Left cardiac atrium (tissue), 4 donors: ENCODE measurements at regions not wholly inside any gene's neighbourhood (a gene's known extent, or its start where the extent isn't known, plus 50 kb on each side); places are given as distances from the start of the nearest gene placed in this dataset.

ENCODE experiments used
- ATAC-seq, 2 donors: fragments of 200-7000 bp; cut with Tn5 transposase; one replicate each; pipeline ENCODE4 v1.9.1; 2020; ENCODE audit warnings: mild to moderate bottlenecking in 2 of 2, moderate library complexity in 2 of 2
- DNase-seq: peaks from one replicate; pipeline ENCODE4 v3.0.0-alpha.2; 2020
- intact Hi-C, 2 donors: fragments of 100-400 bp; cut with DNase I; formaldehyde crosslinking; loops; one replicate each; pipeline versions ENCODE4 v1.14.1 to v1.15.1; 2022 to 2023
- donor health status: DM: no; HTN: yes; CAD: no.
- donor health status: DM: no; HTN: yes; CAD: no; lungs with severe emphysema.
- donor health status: DM: yes; HTN: yes; CAD: no.
- donor health status: Dilated cardiomyopathy.

DNA sequence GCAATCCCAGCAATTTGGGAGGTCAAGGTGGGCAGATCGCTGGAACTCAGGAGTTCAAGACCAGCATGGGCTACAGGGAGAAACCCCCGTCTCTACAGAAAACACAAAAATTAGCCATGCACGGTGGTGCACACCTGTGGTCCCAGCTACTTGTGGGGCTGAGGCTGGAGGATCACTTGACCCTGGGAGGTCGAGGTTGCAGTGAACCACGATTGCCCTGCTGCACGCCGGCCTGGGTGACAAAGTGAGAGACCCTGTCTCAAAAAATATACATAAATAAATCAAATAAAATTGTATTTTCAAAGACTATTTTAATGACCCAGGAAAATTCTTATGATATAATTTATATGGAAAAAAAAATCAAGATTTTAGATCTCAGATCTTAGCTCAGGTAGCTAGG lies 191.5 kb downstream of the ZFP36L2 start:
- DNase-seq (no peak), ATAC-seq (no peak)
- intact Hi-C loops = no loop called here

GRCh38 chr2:43034242-43034619 lies 192.2 kb downstream of the ZFP36L2 start:
- DNase-seq (no peak), ATAC-seq (no peak)
- intact Hi-C loops = no loop called here

- intact Hi-C loops = no loop called here
- ATAC-seq = no peak
- DNase-seq = no peak
These were observed 192.8 kb downstream of the ZFP36L2 start for GRCh38 chr2:43033466-43034241.

DNA sequence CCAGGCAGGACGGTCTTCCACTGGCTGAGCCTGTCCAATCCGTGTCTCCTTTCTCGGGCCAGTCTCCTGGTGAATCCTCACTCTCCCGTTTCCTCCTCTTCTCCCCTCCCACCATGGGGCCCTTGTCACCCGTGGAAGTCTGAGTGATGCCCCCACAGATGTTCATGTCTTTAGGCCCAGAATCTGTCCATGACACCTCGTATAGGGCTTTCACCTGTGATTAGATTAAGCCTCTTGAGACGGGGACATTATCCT lies 193.5 kb downstream of the ZFP36L2 start:
- intact Hi-C loops = no loop called here
- no peak for ATAC-seq
- no peak for DNase-seq

GRCh38 chr2:43032213-43033015 lies 194.0 kb downstream of the ZFP36L2 start:
- ATAC-seq (peak; percentile 78 to 80), DNase-seq (peak; percentile 71)
- intact Hi-C loops = no loop called here

DNA sequence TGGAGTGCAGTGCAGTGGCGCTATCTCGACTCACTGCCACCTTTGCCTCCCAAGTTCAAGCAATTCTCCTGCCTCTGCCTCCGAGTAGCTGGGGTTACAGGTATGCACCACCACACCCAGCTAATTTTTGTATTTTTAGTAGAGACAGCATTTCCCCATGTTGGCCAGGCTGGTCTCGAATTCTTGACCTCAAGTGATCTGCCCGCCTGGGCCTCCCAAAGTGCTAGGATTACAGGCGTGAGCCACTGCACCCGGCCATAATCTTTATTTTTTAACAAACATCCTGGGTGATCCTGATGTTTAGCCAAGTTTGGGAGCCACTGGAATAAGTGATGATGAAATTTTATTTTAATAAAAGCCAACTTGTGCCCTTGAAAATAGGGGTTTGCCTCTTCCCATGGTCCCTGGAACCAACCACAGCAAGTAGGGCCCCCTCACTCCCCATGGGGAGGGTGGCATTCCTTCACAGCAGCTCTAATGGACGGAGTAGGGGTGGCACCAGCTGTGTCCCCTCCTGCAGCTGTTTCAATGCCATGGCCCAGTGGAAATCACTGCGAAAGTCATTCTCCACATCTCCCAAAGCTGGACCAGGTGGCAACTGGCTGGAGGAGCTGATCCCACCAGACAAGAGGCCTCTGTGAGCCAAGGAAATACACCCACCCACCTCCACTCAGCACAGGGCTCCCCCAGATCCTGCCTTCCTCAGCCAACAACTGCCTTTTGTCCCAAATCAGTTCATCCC lies 194.8 kb downstream of the ZFP36L2 start:
- ATAC-seq (no peak), DNase-seq (no peak)
- intact Hi-C loops = no loop called here

DNA sequence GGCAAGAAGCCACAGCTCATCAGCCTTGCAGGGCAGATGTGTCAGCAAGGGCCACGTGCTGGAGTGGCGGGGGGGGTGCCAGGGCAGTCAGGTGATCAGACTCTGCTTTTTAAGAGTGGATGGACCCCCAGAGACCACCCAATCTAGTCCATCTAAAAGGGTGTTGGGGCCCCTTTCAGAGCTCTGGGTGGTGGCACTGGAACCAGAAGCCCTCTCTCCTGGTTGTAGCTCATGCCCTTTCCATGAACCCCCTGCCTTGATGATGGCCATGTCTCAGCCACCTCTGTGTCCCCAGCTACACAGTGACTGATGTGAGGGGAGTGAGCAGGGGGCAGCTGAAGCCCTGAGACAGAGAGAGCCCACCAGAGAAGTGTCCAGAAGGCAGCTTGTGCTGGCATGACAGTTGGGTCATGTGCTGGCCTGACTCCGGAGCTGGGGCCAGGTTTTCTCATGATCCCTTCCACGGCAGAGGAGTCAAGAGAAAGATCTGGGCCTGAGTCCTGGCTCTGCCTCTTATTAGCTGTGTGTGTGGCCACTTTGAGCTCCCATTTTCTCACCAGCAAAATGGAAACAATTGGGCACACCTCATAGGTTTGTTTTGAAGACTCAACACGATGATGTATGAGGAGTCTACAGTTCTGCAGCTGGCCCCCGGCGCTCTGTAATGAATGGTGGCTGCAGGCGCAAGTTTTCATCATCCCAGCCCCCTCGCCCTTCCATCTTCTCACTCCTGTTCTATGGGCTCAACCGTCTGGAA lies 195.7 kb downstream of the ZFP36L2 start:
- DNase-seq (no peak), ATAC-seq (no peak)
- intact Hi-C loops = no loop called here

DNA sequence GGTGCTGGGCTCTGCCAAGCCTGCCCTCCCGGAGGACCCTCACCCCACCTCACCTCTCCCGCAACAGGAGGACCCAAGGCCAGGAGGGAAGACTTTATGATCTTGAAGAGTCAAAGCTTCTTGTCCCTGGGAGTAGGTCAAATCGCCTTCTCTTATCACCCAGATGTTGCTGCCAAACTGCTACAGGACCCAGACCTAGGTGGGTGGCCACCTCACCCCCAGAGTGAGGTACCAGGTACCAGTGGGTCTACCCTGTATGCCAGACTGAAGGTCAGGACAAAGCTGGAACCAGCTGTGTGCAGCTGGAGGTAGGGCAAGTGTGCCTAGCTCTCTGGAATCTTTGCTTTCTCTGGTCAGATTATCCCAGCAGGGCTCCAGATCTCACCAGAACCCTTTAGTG lies 197.2 kb downstream of the ZFP36L2 start:
- ATAC-seq (no peak), DNase-seq (no peak)
- intact Hi-C loops = loop anchor here (10.0 kb wide), 2 partner anchors 56 to 186 kb away; no protein-coding TSS in a partner anchor

GRCh38 chr2:43028188-43028587 lies 198.2 kb downstream of the ZFP36L2 start:
- ATAC-seq = no peak
- intact Hi-C loops = loop anchor here (10.0 kb wide), 2 partner anchors 57 to 187 kb away; no protein-coding TSS in a partner anchor

GRCh38 chr2:43027097-43027873 lies 199.1 kb downstream of the ZFP36L2 start:
- no peak for DNase-seq
- intact Hi-C loops = loop anchor here (10.0 kb wide), 2 partner anchors 58 to 188 kb away; no protein-coding TSS in a partner anchor
- ATAC-seq = no peak

More at GRCh38 chr2:43028188-43028587, 198.2 kb downstream of the ZFP36L2 start:
- no peak for DNase-seq

DNA sequence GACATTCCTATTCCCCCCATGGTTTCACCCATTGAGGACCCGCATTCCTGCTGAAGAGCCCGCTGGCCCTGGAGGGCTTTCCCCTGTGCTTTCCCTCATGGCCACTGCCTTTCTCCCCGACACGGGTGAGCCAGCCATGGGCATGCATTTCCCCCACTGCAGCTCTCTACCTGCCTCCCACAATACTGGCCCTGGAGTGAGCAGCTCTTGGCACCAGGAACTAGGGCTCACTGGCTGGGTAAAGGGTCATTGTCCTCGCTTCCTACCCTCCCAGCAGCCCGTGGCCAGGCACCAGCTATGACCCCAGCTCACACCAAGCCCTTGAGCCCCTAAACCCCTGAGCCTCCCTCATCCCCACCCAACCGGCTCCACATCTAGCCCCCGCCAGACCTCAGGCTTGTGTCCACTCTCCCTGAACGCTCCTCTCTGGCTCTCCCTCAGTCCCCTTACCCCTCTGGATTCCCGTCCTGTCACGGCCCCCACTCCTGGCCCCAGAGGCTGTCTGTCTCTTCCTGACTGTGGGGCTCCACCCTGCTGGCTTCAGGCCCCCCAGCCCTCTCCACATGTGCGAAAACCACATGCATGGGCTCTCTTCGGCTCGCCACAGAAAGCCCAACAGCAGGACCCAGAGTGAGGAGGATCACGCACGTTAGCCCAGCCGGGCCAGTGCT lies 199.8 kb downstream of the ZFP36L2 start:
- no peak for DNase-seq

GRCh38 chr2:43025709-43026295 lies 200.6 kb downstream of the ZFP36L2 start:
- ATAC-seq = no peak
- intact Hi-C loops = loop anchor here (10.0 kb wide), 2 partner anchors 59 to 189 kb away; no protein-coding TSS in a partner anchor

More for the DNA sequence above, 199.8 kb downstream of the ZFP36L2 start:
- intact Hi-C loops = loop anchor here (10.0 kb wide), 2 partner anchors 58 to 188 kb away; no protein-coding TSS in a partner anchor
- peak; percentile 18 to 25 for ATAC-seq

GRCh38 chr2:43024515-43025011 lies 201.8 kb downstream of the ZFP36L2 start:
- DNase-seq (peak; percentile 73), ATAC-seq (peak; percentile 71 to 79)
- intact Hi-C loops = loop anchor here (5.0 to 10.0 kb wide), 5 partner anchors 42 to 458 kb away; partner anchors contain the start of gene ZFP36L2 (in 1 of the 2)

More at GRCh38 chr2:43025709-43026295, 200.6 kb downstream of the ZFP36L2 start:
- no peak for DNase-seq

- intact Hi-C loops = loop anchor here (5.0 to 10.0 kb wide), 5 partner anchors 42 to 458 kb away; partner anchors contain the start of gene ZFP36L2 (in 1 of the 2)
- ATAC-seq = no peak
- DNase-seq = no peak
These were observed 202.5 kb downstream of the ZFP36L2 start for GRCh38 chr2:43023791-43024514.

- intact Hi-C loops = loop anchor here (5.0 to 10.0 kb wide), 5 partner anchors 41 to 459 kb away; partner anchors contain the start of gene ZFP36L2 (in 1 of the 2)
- ATAC-seq = no peak
- DNase-seq = no peak
These were observed 203.5 kb downstream of the ZFP36L2 start for GRCh38 chr2:43022896-43023295.
